Left renal cortex interstitium (tissue), 4 donors: ENCODE measurements at regions not wholly inside any gene's neighbourhood (a gene's known extent, or its start where the extent isn't known, plus 50 kb on each side); places are given as distances from the start of the nearest gene placed in this dataset.

Source experiments
- DNase-seq, 4 donors: peaks; one replicate each; pipeline ENCODE4 v3.0.0-alpha.2; 2013; ENCODE audit warnings: low read depth in 4 of 4, low spot score in 2 of 4, missing footprints in 1 of 4

DNA sequence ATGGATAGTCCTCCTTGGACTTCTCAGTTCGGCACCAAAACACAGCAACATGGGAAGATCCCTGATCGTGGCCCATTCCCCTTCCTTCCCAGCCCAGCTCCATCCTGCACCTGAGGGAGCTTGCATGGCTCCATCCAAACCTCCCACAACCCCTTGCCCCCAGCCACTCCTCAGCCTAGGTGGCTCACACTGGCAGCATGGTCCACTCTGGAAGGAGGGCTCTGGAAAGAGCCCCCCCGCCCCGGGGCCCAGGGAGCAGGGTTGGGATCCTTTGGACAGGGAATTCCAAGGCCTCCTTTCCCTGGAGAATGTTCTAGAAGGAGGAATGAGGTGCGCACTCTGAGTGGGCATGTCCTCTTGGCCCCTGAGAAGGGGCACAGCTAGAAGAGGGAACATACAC is 62.8 kb upstream of the ID2 start:
- no peak for DNase-seq

GRCh38 chr2:8620611-8621382 is 61.1 kb upstream of the ID2 start:
- no peak for DNase-seq

DNA sequence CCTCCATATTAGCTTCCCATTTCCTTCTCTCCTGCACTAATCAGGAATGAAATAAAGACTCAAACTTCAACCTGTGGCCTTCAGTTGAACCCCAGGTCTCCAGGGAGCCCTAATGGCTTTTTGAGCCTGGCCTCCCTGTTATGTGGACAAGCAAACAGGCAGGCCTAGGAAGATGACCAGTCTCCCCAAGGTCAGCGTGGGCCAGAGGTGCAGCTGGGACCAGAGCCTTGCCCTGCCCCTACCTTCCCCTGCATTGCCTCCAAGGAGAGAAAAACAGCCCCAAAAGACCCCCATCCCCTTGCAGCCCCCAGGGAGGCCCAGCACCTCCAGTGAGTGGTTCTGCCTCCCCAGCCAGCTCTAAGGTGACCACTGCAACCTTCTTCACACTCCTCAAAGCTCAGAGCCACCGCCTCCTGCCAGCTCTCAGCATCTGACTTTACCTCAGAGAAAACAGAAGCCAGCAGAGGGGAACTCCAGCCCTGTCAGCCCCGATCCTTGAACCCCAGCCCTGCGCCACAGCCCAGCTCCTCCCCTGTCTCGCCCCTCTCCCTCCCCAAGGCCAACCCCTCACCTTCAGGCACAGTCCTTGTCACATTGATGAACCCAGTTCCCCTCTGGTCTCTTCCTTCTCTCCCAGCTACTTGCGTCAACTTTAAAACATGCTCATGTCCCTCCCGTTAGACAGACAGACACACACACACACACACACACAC is 59.5 kb upstream of the ID2 start:
- no peak for DNase-seq

DNA sequence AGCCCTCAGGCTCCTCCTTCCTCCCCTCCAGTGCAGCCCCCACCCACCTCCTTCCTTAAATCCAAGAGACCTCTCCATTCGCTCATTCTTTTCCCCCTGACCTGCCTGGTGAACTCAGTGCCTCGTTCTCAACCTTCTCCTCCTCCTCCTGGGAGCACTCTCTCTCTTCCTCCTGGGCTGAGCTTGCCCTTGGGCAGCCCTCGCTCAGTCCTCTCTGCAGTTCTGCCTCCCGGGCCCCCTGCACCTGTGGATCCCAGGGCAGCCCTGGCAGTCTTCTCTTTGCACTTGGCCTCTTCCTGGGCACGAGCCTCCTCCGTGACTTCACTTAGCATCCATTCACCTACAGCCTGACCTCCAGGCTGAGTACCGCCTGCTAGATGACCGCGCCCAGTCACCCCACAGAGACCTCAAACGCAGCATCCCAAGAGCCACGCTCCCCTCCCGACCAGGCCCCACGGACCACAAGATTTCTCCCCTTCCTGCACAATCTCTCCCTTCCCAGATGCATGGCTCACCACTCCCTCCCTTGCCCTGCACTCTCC is 58.9 kb upstream of the ID2 start:
- DNase-seq = no peak

GRCh38 chr2:8623576-8623957 is 58.3 kb upstream of the ID2 start:
- DNase-seq = no peak

DNA sequence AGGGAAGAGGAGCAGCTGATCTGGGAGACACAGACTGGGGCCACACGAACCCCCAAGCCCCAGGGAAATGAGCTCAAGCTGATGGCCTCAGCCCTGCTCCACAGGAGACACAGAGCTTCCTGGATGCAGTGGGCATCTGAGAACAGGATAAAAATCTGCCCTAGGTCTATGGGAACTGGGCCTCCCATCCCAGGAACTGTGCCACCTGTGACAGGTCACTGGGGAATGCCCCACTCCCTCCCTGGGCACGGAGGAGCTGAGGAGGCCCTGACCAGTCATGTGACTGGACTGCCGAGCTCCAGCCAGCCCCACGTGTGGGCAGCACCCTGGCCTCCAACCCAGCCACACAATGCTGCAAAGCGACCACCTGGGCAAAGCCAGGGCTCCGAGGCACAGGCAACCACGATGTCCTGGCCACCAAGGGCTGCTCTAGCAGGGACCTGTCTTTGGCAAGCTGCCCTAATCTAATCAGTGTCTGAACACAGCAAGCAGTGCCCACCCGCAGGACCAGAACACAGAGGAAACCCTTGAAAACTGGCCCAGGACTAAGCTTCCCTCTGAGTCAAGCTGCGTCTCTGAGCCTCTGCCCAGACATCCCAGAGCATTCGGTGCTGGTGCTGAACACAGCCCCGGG is 57.8 kb upstream of the ID2 start:
- no peak for DNase-seq

GRCh38 chr2:8624855-8625398 is 56.9 kb upstream of the ID2 start:
- no peak for DNase-seq

DNA sequence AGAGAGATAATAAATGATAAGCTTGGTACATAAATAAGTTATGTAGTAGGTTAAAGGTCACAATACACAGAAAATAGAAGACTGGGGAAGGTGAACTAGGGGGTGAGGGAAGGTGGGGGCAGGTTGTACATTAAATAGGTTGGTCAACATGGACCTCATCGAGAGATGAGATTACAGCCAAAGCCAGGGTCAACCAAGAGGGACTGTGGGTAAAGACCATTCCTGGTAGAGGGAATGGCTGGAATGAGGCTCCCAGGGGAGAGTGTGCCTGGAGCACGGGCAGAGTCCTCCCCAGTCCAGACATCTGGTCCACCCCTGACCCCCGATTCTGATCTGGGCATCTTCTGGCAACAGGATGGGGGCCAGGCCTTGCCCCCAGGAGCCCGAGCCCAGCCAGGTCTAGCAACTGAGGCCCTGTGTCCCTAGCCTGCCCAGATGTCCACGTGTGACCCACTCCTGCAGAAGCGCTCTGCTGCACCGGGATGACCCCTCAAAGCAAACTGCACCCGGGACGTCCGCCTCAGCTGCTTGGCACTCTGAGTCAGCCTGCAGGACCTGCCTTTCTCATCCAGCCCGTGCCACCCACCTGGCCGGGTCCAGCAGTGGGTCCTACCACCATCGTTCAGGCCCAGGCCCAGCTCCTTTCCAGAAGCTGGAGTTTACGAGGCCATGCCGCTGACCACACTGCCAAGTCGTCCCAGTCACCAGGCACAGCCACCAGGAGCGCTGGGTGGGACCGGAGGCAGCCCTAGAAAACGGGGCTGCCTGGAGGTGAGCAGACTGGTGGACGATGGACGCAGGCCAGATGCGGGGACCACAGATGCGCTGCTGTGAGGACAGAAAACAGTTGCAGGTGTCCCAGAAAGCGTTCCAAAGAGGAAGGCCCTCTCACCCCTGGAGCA is 56.2 kb upstream of the ID2 start:
- DNase-seq = no peak

DNA sequence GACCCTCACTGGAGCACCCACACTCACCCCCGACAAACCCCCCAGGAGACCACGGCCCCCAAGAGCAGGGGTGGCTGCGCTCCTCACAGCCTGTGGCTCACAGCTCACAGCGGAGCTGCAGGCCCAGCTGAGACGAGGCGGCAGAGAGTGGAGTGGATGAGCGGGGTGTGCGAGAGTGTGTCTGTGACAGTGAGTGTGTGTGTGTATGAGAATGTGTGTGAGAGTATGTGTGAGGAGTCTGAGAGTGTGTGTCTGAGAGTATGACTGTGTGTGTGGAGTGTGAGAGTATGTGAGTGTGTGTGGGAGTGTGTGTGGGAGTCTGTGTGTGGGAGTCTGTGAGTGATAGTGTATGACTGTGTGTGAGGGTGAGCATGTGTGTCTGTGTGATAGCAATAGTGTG is 55.3 kb upstream of the ID2 start:
- no peak for DNase-seq

GRCh38 chr2:8627019-8627691 is 54.7 kb upstream of the ID2 start:
- DNase-seq = no peak

GRCh38 chr2:8627692-8628085 is 54.2 kb upstream of the ID2 start:
- DNase-seq = no peak

- no peak for DNase-seq
Observed at GRCh38 chr2:8628179-8628865, 53.5 kb upstream of the ID2 start.

- no peak for DNase-seq
Observed at GRCh38 chr2:8628866-8629209, 53.0 kb upstream of the ID2 start.

GRCh38 chr2:8629402-8629801 is 52.5 kb upstream of the ID2 start:
- no peak for DNase-seq

DNA sequence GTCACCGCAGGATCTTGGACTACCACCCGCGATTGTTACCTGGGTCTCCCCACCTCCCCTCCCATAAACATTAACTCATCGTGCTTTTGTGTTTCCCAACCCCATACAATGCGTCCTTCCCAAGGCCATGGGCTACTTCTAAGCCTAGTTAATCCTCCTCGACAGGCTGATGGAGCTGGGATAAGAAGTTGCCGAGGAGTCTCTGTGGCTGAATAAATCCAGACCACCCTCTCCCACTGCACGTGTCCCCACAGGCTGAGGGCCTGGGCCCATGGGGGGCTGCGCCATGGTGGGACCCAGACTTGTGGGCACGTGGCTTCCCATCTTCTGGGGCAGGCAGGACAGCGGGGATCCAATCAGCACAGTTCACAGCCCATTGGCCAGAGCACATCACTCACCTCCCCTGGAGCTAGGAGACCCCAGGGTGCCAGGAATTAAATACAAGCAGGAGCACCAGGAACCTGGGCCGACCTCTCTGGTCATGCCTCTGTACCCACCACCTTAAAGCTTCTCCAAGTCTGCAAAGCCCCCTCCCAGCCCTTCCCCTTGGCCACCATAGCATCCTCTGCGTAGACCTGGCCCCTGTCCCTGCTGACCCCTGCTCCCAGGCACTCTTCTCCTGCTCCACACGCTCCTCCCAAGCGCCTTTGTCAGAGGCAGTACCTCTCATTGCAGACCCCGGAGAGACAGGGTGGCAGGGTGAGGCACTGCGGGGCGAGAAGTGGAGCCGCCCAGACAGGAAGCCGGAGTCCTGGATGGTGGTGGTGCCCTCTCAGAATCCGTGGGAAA is 51.0 kb upstream of the ID2 start:
- no peak for DNase-seq

DNA sequence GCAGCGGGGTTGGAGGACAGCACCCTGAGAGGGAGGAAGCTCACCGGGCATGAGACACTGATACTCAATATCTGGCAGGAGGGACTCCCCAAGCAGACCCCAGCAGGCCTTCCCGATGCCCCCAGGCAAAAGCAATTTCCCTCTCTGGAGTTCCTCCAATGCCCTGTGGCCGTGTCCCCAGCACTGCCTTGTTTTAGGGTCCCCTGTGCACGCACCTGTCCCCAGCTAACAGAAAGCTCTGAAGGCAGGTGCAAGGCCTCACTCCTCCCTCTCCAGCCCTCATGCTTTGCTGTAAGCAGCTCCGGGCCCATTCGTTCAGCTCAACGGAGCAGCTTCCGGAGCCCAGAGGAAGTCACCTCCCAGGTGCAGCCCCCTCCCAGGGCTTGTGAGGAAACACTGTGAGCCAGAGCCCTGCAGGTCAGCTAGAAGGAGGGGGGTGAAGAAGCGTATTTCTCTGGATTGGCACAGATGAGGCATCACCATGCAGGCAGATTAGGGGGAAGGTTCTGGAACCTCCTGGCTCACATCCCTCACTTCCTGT is 50.3 kb upstream of the ID2 start:
- DNase-seq = no peak
